CD4-positive, alpha-beta T cell treated with Interleukin-4 for 4 hours (primary cell): ENCODE measurements at regions not wholly inside any gene's neighbourhood (a gene's known extent, or its start where the extent isn't known, plus 50 kb on each side); places are given as distances from the start of the nearest gene placed in this dataset.
"Not testable (repeated sequence)": the region's sequence is repeated elsewhere in the genome, so short reads cannot be mapped to it uniquely, and the experiment has no call there.

ENCODE experiments used
- DNase-seq: peaks from one replicate; pipeline ENCODE4 v3.0.0-alpha.2; 2020

DNA sequence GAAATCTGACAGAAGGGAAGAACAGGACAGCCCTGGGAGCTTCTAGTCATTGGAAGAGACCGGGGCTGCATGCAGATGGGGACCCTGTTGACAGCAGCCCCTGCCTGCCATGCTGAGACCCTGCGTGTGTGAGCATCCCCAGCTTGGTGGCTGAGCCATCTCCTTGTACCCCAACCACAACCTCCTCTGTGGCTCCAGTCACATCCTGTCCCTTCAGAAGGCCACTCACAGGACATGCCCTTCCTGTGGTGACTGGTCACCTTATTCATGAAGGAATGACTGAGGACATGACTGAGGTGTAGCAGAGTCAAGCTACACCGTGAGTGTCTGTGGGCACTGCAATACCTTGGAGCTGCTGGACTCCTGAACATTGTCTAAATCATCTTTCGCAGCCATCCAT lies 141.8 kb upstream of the ERRFI1 start:
- no peak for DNase-seq

DNA sequence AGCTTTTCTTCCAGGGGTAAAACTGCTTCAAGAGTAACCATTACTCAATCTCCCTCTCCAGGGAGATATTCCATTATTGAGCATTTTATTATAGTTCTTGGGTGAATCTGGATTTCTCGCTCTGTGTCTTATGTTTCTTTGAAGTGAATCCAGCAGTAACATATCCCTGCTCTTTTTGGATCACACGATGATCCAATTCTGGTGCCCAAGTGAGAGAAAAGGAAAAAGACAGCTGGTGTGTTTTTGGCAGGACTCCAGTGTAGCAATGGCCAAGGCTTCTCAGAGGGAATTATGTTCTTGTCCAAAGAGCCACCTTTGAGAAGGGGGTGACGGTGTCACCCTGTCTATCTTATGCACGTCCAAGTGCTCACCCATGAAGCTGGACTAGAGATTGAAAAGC lies 140.3 kb upstream of the ERRFI1 start:
- no peak for DNase-seq

DNA sequence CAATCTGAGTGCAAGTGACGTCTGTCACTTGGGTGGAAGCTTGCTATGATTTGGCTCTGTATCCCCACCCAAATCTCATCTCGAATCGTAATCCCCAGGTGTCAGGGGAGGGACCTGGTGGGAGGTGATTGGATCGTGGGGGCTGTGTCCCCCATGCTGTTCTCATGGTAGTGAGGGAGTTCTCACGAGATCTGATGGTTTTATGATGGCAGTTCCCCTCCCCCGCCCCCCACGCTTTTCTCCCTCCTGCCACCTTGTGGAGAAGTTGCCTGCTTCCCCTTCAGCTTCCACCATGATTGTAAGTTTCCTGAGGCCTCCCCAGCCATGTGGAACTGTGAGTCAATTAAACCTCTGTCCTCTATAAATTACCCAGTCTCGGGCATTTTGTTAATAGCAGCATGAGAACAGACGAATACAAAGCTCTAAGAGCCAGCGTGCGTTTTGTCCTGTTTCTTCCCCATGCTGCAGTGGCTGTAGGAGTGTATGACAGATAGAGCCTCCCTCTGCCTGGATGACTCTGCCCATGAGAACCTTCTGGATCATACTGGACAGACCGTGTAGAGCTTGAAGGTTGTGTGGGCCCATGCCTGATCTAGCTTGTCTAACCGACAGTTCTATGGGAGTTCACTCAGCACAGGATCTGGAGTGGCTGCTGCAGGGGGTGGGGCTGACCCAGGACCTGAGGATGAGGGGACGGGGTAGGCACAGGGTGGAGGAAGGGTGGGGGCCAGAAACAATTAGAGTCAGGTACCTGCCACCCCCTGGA lies 139.7 kb upstream of the ERRFI1 start:
- DNase-seq: no peak

DNA sequence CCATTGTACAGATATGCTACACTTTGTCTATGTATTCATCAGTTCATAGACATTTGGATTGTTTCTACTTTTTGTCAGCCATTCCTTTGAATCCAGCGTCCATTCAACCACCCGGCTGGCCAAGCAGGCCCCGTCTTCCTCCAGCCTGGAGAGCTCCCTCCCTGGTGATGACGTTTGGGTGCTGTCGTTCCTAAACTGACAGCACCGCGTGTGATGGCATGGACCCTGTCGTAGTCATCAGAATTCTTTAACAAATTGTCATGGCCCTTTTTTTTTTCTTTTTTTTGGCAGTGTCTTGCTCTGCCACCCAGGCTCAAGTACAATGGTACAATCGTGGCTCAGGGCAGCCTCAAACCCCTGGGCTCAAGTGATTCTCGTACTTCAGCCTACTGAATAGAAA lies 138.6 kb upstream of the ERRFI1 start:
- no peak for DNase-seq

DNA sequence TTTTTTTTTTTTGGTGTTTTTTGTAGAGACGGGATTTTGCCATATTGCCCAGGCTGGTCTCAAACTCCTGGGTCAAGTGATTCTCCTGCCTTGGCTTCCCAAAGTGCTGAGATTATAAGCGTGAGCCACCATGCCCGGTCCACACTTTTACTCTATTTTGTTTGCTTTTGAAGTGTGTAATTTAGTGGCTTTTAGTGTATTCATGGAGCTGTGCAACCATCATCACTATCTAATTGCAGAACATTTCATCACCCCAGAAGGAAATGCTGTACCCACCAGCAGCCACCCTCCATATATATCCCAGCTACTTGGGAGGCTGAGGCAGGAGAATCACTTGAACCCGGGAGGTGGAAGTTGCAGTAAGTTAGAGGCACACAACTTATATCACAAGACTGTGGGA lies 136.9 kb upstream of the ERRFI1 start:
- no peak for DNase-seq

DNA sequence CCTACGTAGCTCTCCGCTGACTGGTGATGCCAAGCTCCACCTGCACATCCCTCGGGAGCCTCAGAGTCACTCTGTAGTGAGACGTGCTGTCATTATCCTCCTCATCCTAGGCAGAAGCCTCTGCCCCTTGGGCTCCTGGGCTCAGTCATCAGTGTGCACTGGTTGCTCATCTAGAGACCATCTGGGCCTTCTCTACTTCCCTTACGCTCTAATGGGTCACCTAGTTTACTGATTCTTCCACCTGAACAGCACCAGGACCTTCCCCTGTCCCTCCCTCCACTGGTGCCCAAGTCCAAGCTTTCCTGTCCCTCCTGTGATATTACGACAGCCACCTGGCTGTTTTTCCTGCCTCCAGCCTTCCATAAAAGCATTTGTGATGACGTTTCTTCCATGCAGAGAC lies 136.1 kb upstream of the ERRFI1 start:
- no peak for DNase-seq

DNA sequence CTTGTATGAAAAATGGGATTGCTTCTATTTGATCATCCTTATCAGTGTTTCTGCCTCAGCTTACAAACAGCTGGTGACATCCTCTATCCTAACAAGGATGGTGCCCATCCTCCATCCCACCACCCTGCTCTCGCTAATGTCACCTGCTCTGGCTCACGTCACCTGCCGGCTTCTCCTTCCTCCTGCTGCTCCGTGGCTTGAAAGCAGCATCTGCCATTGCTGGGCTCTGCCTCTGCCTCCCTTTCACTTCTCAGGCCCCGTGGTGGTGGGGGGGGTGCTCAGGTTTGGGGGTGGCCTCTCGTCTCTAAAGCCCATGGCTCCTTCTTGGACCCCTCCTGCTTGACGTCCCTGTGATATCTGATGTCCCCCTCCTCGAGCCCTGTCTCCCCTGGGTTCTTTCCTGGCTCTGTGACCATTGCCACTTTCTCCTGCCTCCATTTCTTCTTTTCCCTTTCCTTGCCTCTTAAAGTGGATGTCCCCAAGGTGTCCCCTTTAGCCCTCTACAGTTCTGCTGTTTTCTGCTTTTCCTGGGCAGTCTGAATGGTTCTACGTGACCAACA lies 135.5 kb upstream of the ERRFI1 start:
- DNase-seq: no peak

DNA sequence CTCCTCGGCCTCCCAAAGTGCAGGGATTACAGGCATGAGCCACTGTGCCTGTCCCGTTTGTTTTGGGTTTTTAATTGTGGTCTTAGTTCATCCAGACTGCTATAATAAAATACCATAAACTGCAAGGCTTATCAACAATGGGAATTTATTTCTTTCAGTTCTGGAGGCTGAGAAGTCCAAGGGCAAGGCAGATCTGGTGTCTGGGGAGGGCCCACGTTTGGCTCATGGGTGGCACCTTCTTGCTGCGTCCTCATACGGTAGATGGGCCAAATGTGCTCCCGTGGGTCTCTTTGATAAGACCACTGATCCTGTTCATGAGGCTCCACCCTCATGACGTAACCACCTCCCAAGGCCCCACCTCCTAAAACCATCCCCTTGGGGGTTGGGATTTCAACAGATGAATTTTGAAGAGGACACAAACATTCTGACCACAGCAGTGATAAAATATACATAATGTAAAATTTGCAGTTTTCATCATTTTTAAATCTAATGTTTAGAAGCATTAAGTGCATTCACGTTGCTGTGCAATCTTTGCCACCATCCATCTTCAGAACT lies 133.4 kb upstream of the ERRFI1 start:
- no peak for DNase-seq

DNA sequence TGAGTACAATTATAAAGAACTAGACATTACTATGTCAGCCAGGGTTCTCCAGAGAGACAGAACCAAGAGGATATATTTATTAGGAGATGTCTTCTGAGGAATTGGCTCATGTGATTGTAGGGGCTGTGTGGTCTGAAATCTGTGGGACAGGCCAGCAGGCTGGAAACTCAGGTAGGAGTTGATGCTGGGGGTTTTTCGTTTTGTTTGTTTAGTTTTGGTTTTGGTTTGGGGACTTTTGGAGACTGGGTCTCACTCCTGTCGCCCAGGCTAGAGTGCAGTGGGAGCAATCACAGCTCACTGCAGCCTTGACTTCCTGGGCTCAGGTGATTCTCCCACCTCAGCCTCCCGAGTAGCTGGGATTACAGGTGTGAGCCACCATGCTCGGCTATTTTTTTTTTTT lies 132.9 kb upstream of the ERRFI1 start:
- no peak for DNase-seq

DNA sequence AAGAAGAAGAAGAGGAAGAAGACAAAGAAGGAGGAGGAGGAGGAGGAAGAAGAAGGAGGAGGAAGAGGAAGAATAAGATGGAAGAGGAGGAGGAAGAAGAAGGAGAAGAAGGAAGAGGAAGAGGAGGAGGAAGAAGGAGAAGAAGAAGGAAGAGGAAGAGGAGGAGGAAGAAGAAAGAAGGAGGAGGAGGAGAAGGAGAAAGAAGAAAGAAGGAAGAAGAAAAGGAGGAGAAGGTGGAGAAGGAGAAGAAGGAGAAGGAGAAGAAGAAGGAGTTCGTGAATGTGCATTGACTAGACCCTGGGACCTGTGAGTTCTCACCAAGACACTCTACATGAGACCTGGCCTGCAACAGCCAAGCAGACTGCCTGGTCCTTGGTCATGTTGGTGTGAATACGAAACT lies 131.7 kb upstream of the ERRFI1 start:
- no peak for DNase-seq

DNA sequence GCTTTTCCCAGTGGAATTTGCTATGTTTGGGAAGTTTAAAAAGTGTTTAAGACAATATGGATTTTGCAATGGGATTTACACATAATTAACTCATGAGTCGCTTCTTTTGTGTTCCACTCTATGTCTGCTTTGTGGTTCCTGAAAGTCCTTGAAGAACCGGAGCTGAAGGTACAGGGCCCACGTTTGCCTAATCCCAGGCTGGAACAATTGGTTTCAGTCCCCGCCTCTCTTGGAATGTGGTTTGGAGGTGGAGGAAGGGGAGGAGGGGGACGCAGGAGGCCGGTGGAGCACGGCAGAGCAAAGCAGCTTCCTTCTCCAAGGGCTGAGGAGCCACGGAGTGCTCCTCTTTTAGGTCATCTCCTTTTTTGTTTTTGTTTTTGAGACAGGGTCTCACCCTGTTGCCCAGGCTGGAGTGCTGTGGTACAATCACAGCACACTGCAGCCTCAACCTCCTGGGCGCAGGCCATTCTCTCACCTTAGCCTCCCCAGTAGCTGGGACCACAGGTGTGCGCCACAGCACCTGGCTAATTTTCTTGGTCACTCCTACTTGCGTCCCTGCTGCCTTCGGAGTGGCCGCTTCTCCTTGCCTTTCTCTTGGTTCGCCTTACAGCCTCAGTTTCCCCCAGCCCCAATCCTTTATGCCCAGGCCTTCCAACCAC lies 129.5 kb upstream of the ERRFI1 start:
- no peak for DNase-seq

DNA sequence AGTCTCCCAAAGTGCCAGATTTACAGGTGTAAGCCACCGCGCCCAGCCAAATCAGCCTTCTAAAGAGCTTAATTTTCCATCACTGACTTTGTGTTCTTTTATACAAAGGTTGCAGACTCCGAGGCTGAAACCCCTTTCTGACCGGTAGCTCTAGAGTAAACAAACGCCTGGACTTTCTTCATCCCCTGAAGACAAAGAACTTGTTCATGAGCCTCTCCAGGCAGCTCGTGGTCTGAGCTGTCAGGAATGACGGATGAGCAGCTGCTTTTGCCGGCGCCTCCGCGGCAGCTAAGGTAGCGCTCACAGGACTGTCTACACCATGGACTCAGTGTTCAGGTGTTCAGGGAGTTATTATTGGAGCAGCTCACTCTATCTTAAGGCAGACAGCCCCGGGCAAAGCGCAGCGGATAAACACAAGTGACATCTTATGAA lies 128.5 kb upstream of the ERRFI1 start:
- DNase-seq: no peak

DNA sequence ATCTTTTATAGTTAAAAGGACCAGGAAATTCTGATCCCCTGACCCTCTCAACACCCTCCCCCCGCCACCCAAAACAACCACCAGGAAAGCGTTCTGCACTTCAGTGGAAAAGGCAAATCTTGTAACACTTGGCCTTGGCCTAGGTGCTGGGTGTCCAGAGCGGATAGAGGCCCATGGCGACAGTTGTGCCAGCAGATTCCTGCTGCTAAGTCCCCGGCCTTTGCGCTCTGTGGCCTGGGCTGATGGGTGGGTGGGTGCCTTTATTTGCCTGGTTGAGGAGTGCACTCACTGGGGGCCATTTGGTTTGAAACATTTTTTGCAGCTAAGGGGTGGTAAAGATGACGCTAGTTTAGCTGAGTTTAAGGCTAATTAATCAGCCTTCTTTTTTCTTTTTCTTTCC lies 127.9 kb upstream of the ERRFI1 start:
- no peak for DNase-seq

DNA sequence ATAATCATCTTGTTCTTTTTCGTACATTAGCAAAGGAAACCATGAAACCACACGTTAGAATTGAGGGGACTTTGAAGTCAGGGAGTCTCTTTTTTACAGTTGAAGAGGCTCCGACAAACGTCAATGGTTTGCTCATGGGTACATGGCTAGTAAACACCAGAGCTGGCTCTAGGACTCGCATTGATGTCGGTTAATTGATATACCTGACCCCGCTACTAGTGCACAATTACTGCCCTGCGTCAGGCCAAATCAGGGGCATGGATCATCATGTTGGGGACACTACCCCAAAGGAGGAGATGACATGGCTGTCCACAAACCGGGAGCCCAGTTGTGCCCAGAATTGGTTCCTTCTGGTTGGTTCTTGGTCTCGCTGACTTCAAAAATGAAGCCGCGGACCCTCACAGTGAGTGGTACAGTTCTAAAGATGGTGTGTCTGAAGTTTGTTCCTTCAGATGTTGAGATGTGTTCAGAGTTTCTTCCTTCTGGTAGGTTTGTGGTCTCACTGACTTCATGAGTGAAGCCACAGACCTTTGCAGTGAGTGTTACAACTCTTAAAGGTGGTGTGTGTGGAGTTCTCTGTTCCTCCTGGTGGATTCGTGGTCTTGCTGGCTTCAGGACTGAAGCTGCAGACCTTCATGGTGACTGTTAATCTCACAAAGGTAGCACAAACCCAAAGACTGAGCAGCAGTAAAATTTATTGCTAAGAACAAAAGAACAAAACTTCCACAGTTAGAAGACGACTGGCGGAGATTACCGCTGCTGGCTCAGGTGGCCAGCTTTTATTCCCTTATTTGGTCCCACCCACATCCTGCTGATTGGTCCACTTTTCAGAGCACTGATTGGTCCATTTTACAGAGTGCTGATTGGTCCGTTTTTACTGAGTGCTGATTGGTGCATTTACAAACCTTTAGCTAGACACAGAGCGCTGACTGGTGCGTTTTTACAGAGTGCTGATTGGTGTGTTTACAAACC lies 126.9 kb upstream of the ERRFI1 start:
- peak; percentile 84 for DNase-seq

DNA sequence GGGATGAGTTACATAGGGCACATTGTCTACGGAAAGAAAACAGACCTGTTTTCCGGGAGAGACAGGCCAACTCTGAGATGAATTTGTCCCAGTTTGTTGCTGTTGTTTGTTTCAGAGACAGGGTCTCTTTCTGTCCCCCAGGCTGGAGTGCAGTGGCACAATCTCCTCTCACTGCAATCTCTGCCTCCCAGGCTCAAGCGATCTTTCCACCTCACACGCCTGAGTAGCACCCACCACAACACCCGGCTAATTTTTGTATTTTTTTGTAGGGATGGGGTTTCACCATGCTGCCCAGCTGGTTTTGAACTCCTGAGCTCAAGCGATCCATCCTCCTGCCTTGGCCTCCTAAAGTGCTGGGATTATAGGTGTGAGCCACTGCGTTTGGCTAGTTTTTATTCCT lies 125.5 kb upstream of the ERRFI1 start:
- DNase-seq: no peak

DNA sequence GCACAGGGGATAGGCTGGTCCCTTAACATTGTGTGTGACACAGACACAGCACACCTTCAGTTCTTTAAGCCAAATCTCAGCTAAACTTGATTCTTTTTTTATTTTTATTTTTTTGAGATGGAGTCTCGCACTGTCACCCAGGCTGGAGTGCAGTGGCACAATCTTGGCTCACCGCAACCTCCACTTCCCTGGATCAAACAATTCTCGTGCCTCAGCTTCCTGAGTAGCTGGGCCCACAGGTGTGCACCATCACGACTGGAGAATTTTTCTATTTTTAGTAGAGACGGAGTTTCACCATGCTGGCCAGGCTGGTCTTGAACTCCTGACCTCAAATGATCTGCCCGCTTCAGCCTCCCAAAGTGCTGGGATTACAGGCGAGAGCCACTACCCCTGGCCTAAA lies 123.6 kb upstream of the ERRFI1 start:
- DNase-seq: not testable (repeated sequence)

DNA sequence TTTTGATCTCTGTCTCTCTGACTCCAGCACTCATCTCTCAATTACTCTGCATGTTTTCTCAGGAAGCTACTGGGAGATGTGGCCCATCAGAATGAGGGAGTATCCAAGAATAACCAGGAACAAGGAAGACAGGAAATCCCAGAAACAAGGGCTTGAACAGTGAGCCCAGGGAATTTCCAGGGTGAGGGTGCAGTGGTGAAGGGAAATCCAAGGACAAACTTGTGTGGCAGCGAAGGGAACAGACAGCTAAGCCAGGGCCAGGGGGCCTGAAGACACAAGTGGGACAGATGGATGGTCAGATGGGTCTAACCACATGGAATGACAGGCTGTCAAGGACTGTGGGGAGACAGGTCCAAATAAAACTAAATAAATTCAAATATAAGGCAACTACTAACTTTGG lies 121.8 kb upstream of the ERRFI1 start:
- DNase-seq: no peak

DNA sequence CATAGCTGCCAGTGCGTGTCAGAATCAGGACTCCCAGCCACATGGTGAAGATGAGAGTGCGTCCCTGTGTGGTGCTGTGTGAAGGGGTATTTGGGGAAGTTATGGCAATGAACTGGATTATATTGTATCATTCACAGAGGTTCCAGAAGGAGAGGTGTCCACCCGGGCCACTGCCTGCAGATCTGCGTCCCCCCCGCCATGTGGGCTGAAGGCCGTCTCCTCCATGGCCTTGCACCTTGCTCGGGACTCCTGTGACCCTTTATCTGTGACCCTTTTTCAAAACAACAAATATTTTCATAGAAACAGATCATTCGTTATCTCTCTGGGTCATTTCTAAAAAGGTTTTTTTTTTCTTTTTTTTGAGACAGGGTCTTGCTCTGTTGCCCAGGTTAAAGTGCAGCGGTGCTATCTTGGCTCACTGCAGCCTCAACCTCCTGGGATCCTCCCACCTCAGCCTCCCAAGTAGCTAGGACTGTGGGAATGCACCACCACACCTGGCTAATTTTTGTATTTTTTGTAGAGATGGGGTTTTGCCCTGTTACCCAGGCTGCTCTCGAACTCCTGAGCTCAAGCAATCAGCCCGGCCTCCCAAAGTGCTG lies 120.2 kb upstream of the ERRFI1 start:
- DNase-seq: no peak

DNA sequence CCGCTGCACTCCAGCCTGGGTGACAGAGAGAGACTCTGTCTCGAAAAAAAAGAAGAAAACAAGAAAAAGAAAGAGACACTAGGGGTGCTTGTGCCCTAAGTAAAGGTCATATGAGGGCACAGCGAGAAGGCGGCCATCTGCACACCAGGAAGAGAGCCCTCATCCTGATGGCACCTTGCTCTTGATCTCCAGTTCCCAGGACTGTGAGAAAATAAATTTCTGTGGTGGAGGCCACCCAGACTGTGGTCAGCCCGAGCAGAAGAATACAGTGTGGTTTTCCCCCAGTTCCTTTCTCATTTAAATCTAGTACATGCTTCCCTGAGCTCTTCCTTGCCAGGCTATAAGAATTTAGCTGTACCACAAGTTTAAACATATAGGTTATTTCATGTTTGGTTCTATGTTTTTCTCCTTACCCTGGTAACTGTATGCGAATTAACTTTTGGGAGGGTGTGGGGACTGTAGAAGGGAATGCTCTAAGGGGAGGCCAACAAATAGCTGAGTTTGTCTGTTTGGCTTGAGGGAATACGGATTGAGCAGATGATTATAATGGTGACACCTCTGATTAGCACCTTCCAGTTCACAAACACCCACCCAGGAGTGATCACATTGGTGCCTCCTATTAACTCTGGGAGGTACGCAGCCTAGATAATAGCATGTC lies 119.6 kb upstream of the ERRFI1 start:
- no peak for DNase-seq

DNA sequence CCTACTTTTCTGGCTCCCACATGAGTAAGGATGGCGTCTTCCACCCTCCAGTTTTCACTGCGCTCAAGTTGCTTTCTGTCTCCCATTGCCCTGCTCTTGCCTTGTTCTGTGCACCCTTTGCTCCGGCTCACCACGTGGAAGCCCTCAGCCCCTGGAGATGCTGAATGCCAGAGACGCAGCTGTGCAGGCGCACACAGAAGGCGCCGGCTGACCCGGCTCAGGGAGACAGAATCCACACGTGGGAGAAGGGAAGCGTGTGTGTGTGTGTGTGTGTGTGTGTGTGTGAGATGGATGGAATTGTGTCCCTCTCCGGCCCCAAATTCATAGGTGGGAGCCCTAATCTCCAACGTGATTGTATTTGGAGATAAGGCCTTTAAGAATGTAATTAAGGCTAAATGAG lies 118.2 kb upstream of the ERRFI1 start:
- no peak for DNase-seq

DNA sequence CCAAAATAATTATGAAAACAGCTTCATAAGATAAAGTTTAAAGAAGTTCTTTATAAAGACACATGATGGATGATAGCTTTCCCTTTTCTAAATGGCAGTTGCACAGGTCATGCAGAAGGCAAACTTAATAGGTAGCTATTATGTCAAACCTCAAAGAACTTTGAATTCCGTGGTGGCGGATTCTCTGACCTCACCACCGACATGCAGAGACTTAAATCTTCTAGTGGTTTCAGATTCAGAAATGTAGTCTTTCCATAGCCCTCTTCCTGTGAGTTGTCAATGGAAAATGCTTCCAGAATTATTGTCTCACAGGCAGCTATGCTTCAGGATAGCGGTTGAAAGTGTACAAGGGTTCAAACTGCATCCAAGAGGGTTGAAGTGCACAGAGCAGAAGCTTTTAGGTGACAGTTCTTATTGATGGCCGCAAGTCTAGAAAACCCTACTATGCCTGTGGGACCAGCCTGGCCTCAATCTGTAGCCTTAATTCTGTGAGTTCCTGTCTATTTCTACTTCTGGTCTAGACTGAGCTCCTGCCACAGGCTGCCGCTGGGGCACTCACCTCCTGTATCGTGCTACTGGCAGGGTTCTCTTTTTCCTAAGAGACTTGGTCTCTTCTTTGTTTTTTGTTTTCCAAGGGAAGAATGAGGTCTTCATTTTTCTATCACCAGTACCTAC lies 117.0 kb upstream of the ERRFI1 start:
- no peak for DNase-seq
